ENCODE measurements at regions not wholly inside any gene's neighbourhood (a gene's known extent, or its start where the extent isn't known, plus 50 kb on each side); places are given as distances from the start of the nearest gene placed in this dataset.

DNA sequence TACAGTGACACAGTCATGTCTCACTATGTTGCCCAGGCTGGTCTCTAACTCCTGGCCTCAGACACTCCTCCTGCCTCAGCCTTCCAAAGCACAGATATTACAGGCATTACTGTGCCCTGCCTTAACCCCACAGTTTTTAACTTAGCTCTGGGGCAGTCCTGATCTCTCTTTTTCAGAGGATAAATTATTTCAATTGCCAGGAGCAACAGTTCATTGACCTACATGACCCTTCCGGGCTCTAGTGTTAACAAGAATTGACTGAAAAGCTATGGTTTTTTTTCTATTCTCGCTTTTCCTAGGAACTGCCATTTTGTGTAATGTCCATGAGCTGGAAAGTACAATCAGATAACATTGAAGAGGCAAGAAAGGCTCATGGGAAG is 92.8 kb downstream of the HNRNPLL start:
- H3K9me3 Mint-ChIP-seq: peaks cover 9% of the 10 kb centered on the region
- no peak for DNase-seq (ENCODE audit: low spot score)
- H3K27ac Mint-ChIP-seq: no peak overlapping the region
- peaks cover 8% of the 10 kb centered on the region for H3K27me3 Mint-ChIP-seq (ENCODE audit: low read depth)
- intact Hi-C loops (cut with micrococcal nuclease): loop anchor here (5.0 kb wide), 1 partner anchor 528 kb away; no protein-coding TSS in a partner anchor
- no peaks in the 10 kb centered on the region for H3K36me3 Mint-ChIP-seq (ENCODE audit: low read depth)
- peaks cover 5% of the 10 kb centered on the region for H3K4me1 Mint-ChIP-seq (ENCODE audit: low read depth)
- no peak overlapping the region for H3K4me3 Mint-ChIP-seq (ENCODE audit: low read depth)

- peaks cover 9% of the 10 kb centered on the region for H3K4me1 Mint-ChIP-seq (ENCODE audit: low read depth)
- peaks cover 8% of the 10 kb centered on the region for H3K27me3 Mint-ChIP-seq (ENCODE audit: low read depth)
- H3K27ac Mint-ChIP-seq: no peak overlapping the region
- intact Hi-C loops (cut with micrococcal nuclease): loop anchor here (5.0 kb wide), 1 partner anchor 527 kb away; no protein-coding TSS in a partner anchor
- no peaks in the 10 kb centered on the region for H3K36me3 Mint-ChIP-seq (ENCODE audit: low read depth)
- H3K4me3 Mint-ChIP-seq (ENCODE audit: low read depth): no peak overlapping the region
- DNase-seq (ENCODE audit: low spot score): no peak
- peaks cover 9% of the 10 kb centered on the region for H3K9me3 Mint-ChIP-seq
Observed at GRCh38 chr2:38509314-38509946, 93.3 kb downstream of the HNRNPLL start.

DNA sequence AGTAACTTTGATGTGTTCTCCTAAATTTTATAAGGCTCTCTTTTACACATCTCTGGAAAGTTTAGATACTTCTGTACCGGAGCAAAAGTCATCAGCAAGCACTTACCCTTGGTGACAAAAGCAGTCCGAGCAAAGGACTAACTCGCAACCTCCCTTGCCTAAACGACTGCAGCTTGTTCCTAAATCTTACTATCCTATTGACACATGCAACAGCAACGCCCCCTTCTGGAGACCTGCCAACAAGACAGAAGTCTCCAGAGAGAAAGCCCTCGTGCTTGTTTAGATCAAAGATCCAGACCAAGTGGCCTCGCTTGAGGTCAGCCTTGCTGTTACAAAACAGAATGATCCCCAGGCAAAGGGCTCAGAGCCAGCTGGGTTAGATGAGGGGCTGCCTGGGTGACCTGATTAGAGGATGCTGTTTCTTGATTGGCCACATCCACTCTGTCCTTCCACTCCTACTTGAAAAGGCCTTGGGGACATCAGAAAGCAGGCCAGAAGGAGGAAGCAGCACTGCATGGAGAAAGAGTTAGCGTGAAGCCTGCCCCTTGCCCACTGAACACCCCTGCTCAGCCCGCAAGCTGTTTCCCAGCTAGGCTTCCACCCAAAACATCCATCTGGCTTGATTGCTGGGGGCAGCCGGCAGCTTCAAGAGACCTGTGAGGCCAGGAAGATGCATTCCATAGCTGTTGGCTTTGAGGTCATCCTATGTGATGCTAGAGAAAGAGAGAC is 94.3 kb downstream of the HNRNPLL start:
- peaks cover 9% of the 10 kb centered on the region for H3K9me3 Mint-ChIP-seq
- intact Hi-C loops (cut with micrococcal nuclease): loop anchor here (1.0 to 5.0 kb wide), 3 partner anchors 132 to 526 kb away; no protein-coding TSS in a partner anchor
- peaks cover 10% of the 10 kb centered on the region for H3K4me1 Mint-ChIP-seq (ENCODE audit: low read depth)
- peak; percentile 63 for DNase-seq (ENCODE audit: low spot score)
- no peak overlapping the region for H3K4me3 Mint-ChIP-seq (ENCODE audit: low read depth)
- H3K36me3 Mint-ChIP-seq (ENCODE audit: low read depth): no peaks in the 10 kb centered on the region
- H3K27me3 Mint-ChIP-seq (ENCODE audit: low read depth): peaks cover 11% of the 10 kb centered on the region
- H3K27ac Mint-ChIP-seq: no peak overlapping the region

GRCh38 chr2:38507712-38508111 is 95.0 kb downstream of the HNRNPLL start:
- Mint-ChIP-seq H3K36me3 (ENCODE audit: low read depth) (no peaks in the 10 kb centered on the region), H3K27ac (no peak overlapping the region), H3K4me3 (ENCODE audit: low read depth) (no peak overlapping the region), H3K9me3 (peaks cover 9% of the 10 kb centered on the region), H3K4me1 (ENCODE audit: low read depth) (peaks cover 10% of the 10 kb centered on the region), H3K27me3 (ENCODE audit: low read depth) (peaks cover 14% of the 10 kb centered on the region)
- intact Hi-C loops (cut with micrococcal nuclease): loop anchor here (1.0 to 5.0 kb wide), 3 partner anchors 131 to 525 kb away; no protein-coding TSS in a partner anchor
- DNase-seq (ENCODE audit: low spot score): no peak

DNA sequence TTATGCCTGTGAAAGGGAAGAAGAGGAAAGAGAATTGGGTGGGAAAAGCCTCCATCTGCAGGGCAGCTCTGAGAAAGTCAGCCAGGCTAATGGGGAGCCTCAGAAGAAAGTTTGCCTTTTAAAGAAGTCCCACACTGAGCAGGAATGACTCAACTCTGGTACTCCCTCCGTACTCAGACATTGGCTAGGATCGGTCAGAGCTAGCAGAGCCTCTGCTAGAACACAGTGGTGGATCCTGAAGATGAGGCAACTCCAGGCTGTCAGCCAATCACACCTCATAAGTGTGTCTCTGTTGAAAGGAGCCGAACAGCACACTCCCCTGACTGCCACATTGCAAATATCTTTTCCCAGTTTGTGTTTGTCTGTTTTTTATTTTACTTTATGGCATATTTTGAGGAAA is 96.9 kb downstream of the HNRNPLL start:
- Mint-ChIP-seq H3K4me3 (ENCODE audit: low read depth) (no peak overlapping the region), H3K4me1 (ENCODE audit: low read depth) (peaks cover 10% of the 10 kb centered on the region), H3K27me3 (ENCODE audit: low read depth) (peaks cover 14% of the 10 kb centered on the region), H3K27ac (no peak overlapping the region), H3K36me3 (ENCODE audit: low read depth) (no peaks in the 10 kb centered on the region), H3K9me3 (peaks cover 9% of the 10 kb centered on the region)
- intact Hi-C loops (cut with micrococcal nuclease): loop anchor here (5.0 kb wide), 1 partner anchor 523 kb away; no protein-coding TSS in a partner anchor
- no peak for DNase-seq (ENCODE audit: low spot score)

GRCh38 chr2:38504169-38504568 is 98.6 kb downstream of the HNRNPLL start:
- Mint-ChIP-seq H3K36me3 (ENCODE audit: low read depth) (no peaks in the 10 kb centered on the region), H3K4me1 (ENCODE audit: low read depth) (peaks cover 10% of the 10 kb centered on the region), H3K9me3 (peaks cover 9% of the 10 kb centered on the region), H3K27me3 (ENCODE audit: low read depth) (peaks cover 12% of the 10 kb centered on the region), H3K4me3 (ENCODE audit: low read depth) (no peak overlapping the region), H3K27ac (no peak overlapping the region)
- DNase-seq (ENCODE audit: low spot score): no peak
- intact Hi-C loops (cut with micrococcal nuclease): no loop called here

GRCh38 chr2:38502107-38502506 is 100.6 kb downstream of the HNRNPLL start:
- Mint-ChIP-seq H3K4me1 (ENCODE audit: low read depth) (peaks cover 10% of the 10 kb centered on the region), H3K27ac (no peak overlapping the region), H3K4me3 (ENCODE audit: low read depth) (no peak overlapping the region), H3K36me3 (ENCODE audit: low read depth) (no peaks in the 10 kb centered on the region), H3K9me3 (peaks cover 9% of the 10 kb centered on the region), H3K27me3 (ENCODE audit: low read depth) (peaks cover 9% of the 10 kb centered on the region)
- DNase-seq (ENCODE audit: low spot score): no peak
- intact Hi-C loops (cut with micrococcal nuclease): no loop called here

- Mint-ChIP-seq H3K4me1 (ENCODE audit: low read depth) (peaks cover 10% of the 10 kb centered on the region), H3K27me3 (ENCODE audit: low read depth) (peaks cover 8% of the 10 kb centered on the region), H3K4me3 (ENCODE audit: low read depth) (no peak overlapping the region), H3K36me3 (ENCODE audit: low read depth) (no peaks in the 10 kb centered on the region), H3K27ac (no peak overlapping the region), H3K9me3 (no peaks in the 10 kb centered on the region)
- intact Hi-C loops (cut with micrococcal nuclease): no loop called here
- DNase-seq (ENCODE audit: low spot score): no peak
Observed at GRCh38 chr2:38500283-38500634, 102.5 kb downstream of the HNRNPLL start.

DNA sequence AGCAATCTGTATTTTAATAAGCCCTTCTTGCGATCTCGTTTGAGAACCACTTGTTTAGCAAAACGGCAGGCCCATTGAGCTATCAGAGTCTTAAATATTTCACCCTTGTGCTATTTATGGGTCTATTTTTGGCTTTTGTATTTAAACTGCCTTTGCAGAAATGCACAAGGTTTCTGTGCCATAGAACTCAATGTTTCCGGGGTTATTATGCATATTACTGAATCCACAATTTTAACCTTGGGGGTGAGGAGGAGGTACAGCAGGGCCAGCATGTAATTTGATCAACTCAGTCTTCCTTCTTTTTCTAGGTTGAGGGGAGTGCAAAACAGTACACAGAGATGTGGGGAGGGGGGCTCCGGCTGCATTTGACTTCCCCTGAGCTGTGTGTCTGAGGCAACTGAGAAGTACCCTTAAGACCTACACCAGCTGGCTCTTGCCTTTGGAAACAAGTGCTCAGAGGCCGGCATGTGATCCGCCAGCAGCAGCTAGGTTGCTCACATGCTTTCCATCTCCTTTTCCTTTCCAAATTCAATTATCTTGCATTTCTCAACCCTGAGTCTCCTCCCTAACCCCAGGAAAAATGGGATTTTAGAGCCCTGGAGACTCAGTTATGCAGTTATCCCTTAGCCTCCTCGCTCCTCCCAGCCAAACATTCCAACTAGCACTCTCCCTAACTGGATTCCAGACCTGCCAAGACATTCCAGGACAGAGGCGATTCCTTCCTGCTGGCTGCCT is 103.0 kb downstream of the HNRNPLL start:
- intact Hi-C loops (cut with micrococcal nuclease): no loop called here
- Mint-ChIP-seq H3K9me3 (no peaks in the 10 kb centered on the region), H3K27me3 (ENCODE audit: low read depth) (peaks cover 8% of the 10 kb centered on the region), H3K36me3 (ENCODE audit: low read depth) (no peaks in the 10 kb centered on the region), H3K4me3 (ENCODE audit: low read depth) (no peak overlapping the region), H3K4me1 (ENCODE audit: low read depth) (peaks cover 6% of the 10 kb centered on the region), H3K27ac (no peak overlapping the region)
- DNase-seq (ENCODE audit: low spot score): no peak

GRCh38 chr2:38498045-38498481 is 104.7 kb downstream of the HNRNPLL start:
- Mint-ChIP-seq H3K27ac (no peak overlapping the region), H3K4me1 (ENCODE audit: low read depth) (peaks cover 3% of the 10 kb centered on the region), H3K4me3 (ENCODE audit: low read depth) (no peak overlapping the region), H3K9me3 (no peaks in the 10 kb centered on the region), H3K36me3 (ENCODE audit: low read depth) (no peaks in the 10 kb centered on the region), H3K27me3 (ENCODE audit: low read depth) (peaks cover 2% of the 10 kb centered on the region)
- DNase-seq (ENCODE audit: low spot score): no peak
- intact Hi-C loops (cut with micrococcal nuclease): no loop called here

GRCh38 chr2:38497670-38498037 is 105.1 kb downstream of the HNRNPLL start:
- Mint-ChIP-seq H3K27ac (no peak overlapping the region), H3K4me3 (ENCODE audit: low read depth) (no peak overlapping the region), H3K4me1 (ENCODE audit: low read depth) (peaks cover 3% of the 10 kb centered on the region), H3K27me3 (ENCODE audit: low read depth) (peaks cover 2% of the 10 kb centered on the region), H3K36me3 (ENCODE audit: low read depth) (no peaks in the 10 kb centered on the region), H3K9me3 (no peaks in the 10 kb centered on the region)
- intact Hi-C loops (cut with micrococcal nuclease): no loop called here
- no peak for DNase-seq (ENCODE audit: low spot score)

- Mint-ChIP-seq H3K36me3 (ENCODE audit: low read depth) (no peaks in the 10 kb centered on the region), H3K27ac (no peak overlapping the region), H3K9me3 (no peaks in the 10 kb centered on the region), H3K4me1 (ENCODE audit: low read depth) (peaks cover 3% of the 10 kb centered on the region), H3K4me3 (ENCODE audit: low read depth) (no peak overlapping the region), H3K27me3 (ENCODE audit: low read depth) (peaks cover 2% of the 10 kb centered on the region)
- intact Hi-C loops (cut with micrococcal nuclease): no loop called here
- no peak for DNase-seq (ENCODE audit: low spot score)
Observed at GRCh38 chr2:38496927-38497669, 105.6 kb downstream of the HNRNPLL start.
